Endothelial cell of umbilical vein (primary cell): ENCODE measurements at regions not wholly inside any gene's neighbourhood (a gene's known extent, or its start where the extent isn't known, plus 50 kb on each side); places are given as distances from the start of the nearest gene placed in this dataset.
A peak's percentile ranks its signal among the peaks of the same experiment; 100 is the strongest.

Source experiments
- BruUV-seq: library from RNA; stranded (reverse); fragments of 400-500 nt; replicated peaks from 2 replicates; lab custom pipeline; 2021; lab: Mats Ljungman, UMichigan
- CTCF ChIA-PET: fragments of 300-600, 350-600 bp; sonication (Branson Sonifier 250); formaldehyde crosslinking; loops from one replicate; lab custom pipeline; 2021; ENCODE audit warnings: antibody characterized with exemption, inconsistent platforms; lab: Charles Lee
- POLR2A ChIA-PET: fragments of 300-600, 350-600 bp; sonication (Branson Sonifier 250); formaldehyde crosslinking; loops from one replicate; lab custom pipeline; 2021; ENCODE audit warnings: antibody characterized with exemption, inconsistent platforms; lab: Charles Lee
- DNase-seq: peaks from one replicate; pipeline ENCODE4 v3.0.0-alpha.2; 2011; ENCODE audit warnings: low read depth, low spot score
- FAIRE-seq: peaks from 2 replicates; lab custom pipeline; 2011; peaks lifted over from hg19 to GRCh38; lab: Jason Lieb, UNC
- H2AFZ ChIP-seq: 2 replicates; pipeline ENCODE4 v1.6.0; 2012; ENCODE audit warnings: low read depth, low read length, control low read depth, inconsistent platforms
- H3K27ac ChIP-seq: 2 replicates; pipeline ENCODE4 v1.5.1; 2011; ENCODE audit warnings: low read depth, mild to moderate bottlenecking, control low read depth, low read length, moderate library complexity; ENCODE audit not compliant: insufficient read depth
- H3K27me3 ChIP-seq, 2 experiments: 2 replicates each; pipeline versions ENCODE4 v1.6.0 to v1.6.1; 2011; ENCODE audit warnings: low read length in 2 of 2, mixed read lengths in 1 of 2; ENCODE audit not compliant: control insufficient read depth in 2 of 2, insufficient read depth in 2 of 2
- H3K36me3 ChIP-seq, 2 experiments: 2 replicates in 1 of 2; 3 replicates in 1 of 2; pipeline ENCODE4 v1.5.1; 2011; ENCODE audit warnings: low read length in 2 of 2, mild to moderate bottlenecking in 1 of 2, moderate library complexity in 1 of 2; ENCODE audit not compliant: control insufficient read depth in 2 of 2, insufficient read depth in 2 of 2; ENCODE audit errors: extremely low read depth in 1 of 2
- H3K4me1 ChIP-seq: 3 replicates; pipeline ENCODE4 v1.5.1; 2011; ENCODE audit warnings: mild to moderate bottlenecking, low read length; ENCODE audit not compliant: control insufficient read depth, insufficient read depth; ENCODE audit errors: extremely low read depth
- H3K4me2 ChIP-seq: 2 replicates; pipeline ENCODE4 v1.6.1; 2011; ENCODE audit warnings: low read length, control low read depth, mixed read lengths; ENCODE audit not compliant: insufficient read depth
- H3K4me3 ChIP-seq, 3 experiments: fragments of 200-600 bp in 1 of 3; sonication (generic), shearing (Covaris generic) in 1 of 3; replicated peaks in 1 of 3; 2 replicates each; pipeline ENCODE4 v1.5.1; 2011 to 2016; ENCODE audit warnings: control low read depth in 3 of 3, low read length in 3 of 3, mild to moderate bottlenecking in 2 of 3, inconsistent platforms in 1 of 3, low read depth in 1 of 3, moderate library complexity in 1 of 3; ENCODE audit not compliant: insufficient read depth in 1 of 3
- H3K79me2 ChIP-seq: 2 replicates; pipeline ENCODE4 v1.6.0; 2012; ENCODE audit warnings: low read length, inconsistent platforms; ENCODE audit not compliant: control insufficient read depth, insufficient read depth
- H3K9ac ChIP-seq: replicated peaks from 2 replicates; pipeline ENCODE3; 2011; ENCODE audit warnings: low read length, control low read depth; ENCODE audit not compliant: insufficient read depth; ENCODE audit errors: extremely low read depth
- H3K9me1 ChIP-seq: replicated peaks from 3 replicates; pipeline ENCODE4 v1.6.0; 2011; ENCODE audit warnings: mild to moderate bottlenecking, low read length; ENCODE audit not compliant: control insufficient read depth, insufficient read depth; ENCODE audit errors: extremely low read depth
- H3K9me3 ChIP-seq: replicated peaks from 2 replicates; pipeline ENCODE4 v1.5.1; 2012; ENCODE audit warnings: low read length, inconsistent platforms; ENCODE audit not compliant: control insufficient read depth, insufficient read depth
- H4K20me1 ChIP-seq: replicated peaks from 2 replicates; pipeline ENCODE3; 2011; ENCODE audit warnings: mild to moderate bottlenecking, low read length; ENCODE audit not compliant: control insufficient read depth, insufficient read depth; ENCODE audit errors: extremely low read depth
- EZH2 ChIP-seq: IDR thresholded peaks from 2 replicates; pipeline ENCODE4 v1.6.1; 2012; ENCODE audit warnings: borderline replicate concordance, low read depth, mild to moderate bottlenecking, moderate library complexity, low read length, inconsistent platforms; ENCODE audit not compliant: severe bottlenecking
- FOS ChIP-seq: IDR thresholded peaks from 2 replicates; pipeline ENCODE4 v1.6.1; 2011; ENCODE audit warnings: mild to moderate bottlenecking, low read length, moderate library complexity, borderline replicate concordance; ENCODE audit not compliant: insufficient read depth
- GATA2 ChIP-seq: IDR thresholded peaks from 2 replicates; pipeline ENCODE4 v1.7.0; 2011; ENCODE audit warnings: low read depth, mild to moderate bottlenecking, moderate library complexity, mixed read lengths, low read length; ENCODE audit not compliant: insufficient read length, insufficient read depth
- JUN ChIP-seq: IDR thresholded peaks from 2 replicates; pipeline ENCODE4 v1.6.1; 2011; ENCODE audit warnings: borderline replicate concordance, low read depth; ENCODE audit not compliant: insufficient read length, insufficient read depth
- MAX ChIP-seq: IDR thresholded peaks from 2 replicates; pipeline ENCODE4 v1.6.1; 2011; ENCODE audit not compliant: insufficient read depth, insufficient read length
- POLR2A ChIP-seq: IDR thresholded peaks from 2 replicates; pipeline ENCODE4 v1.6.1; 2012; ENCODE audit warnings: low read depth, mild to moderate bottlenecking, control low read depth, low read length
- dilution Hi-C: fragments of 300-500 bp; cut with MboI; formaldehyde crosslinking; loops from one replicate; pipeline ENCODE4 v1.15.0; 2019; ENCODE audit warnings: low sequenced_read_pairs; ENCODE audit not compliant: extremely low pct_ligation_motif_present
- intact Hi-C: fragments of 100-400 bp; cut with micrococcal nuclease; formaldehyde crosslinking; loops from one replicate; pipeline ENCODE4 v1.10.0; 2022

GRCh38 chr9:85212887-85213286, 528.9 kb downstream of the AGTPBP1 start:
- no peaks in the 10 kb centered on the region for H3K9me3 ChIP-seq
- intact Hi-C loops, result no loop called here
- no peaks in the 10 kb centered on the region for H3K36me3 ChIP-seq
- TF ChIP-seq JUN (peak; percentile 81), FOS (peak; percentile 92), POLR2A (no peak), GATA2 (peak; percentile 93)
- H4K20me1 ChIP-seq, result no peaks in the 10 kb centered on the region
- dilution Hi-C loops, result no loop called here
- ChIA-PET POLR2A (interaction anchor here (0.6 to 0.7 kb wide), 2 partner anchors 12 to 888 kb away, joined by 3 to 5 read pairs; no protein-coding TSS in a partner anchor), CTCF (interaction anchor here (0.9 to 1.6 kb wide), 5 partner anchors 10 to 71 kb away, joined by 3 to 8 read pairs (median 4); no protein-coding TSS in a partner anchor)
- FAIRE-seq (peak; percentile 66), DNase-seq (peak; percentile 71)
- peak overlapping the region; percentile 64 for H3K4me2 ChIP-seq
- no peak overlapping the region for H3K27ac ChIP-seq
- peaks cover 13% of the 10 kb centered on the region for H3K4me1 ChIP-seq
- BruUV-seq, result no TSS peak
- no peaks in the 10 kb centered on the region for H3K9me1 ChIP-seq
- no peaks in the 10 kb centered on the region for H3K79me2 ChIP-seq
- no peak overlapping the region for H2AFZ ChIP-seq
- no peak overlapping the region for H3K4me3 ChIP-seq
- peaks cover 2 to 3% of the 10 kb centered on the region in 2 experiments for H3K27me3 ChIP-seq
- no peak overlapping the region for H3K9ac ChIP-seq

GRCh38 chr9:85212209-85212608, 529.5 kb downstream of the AGTPBP1 start:
- H2AFZ ChIP-seq, result no peak overlapping the region
- H3K9me1 ChIP-seq, result no peaks in the 10 kb centered on the region
- H4K20me1 ChIP-seq, result no peaks in the 10 kb centered on the region
- peak overlapping the region; percentile 64 for H3K4me2 ChIP-seq
- FAIRE-seq, result peak; percentile 67
- H3K4me1 ChIP-seq, result peaks cover 13% of the 10 kb centered on the region
- no peaks in the 10 kb centered on the region for H3K9me3 ChIP-seq
- H3K4me3 ChIP-seq, result no peak overlapping the region
- TF ChIP-seq FOS, result peak; percentile 87
- TF ChIP-seq MAX, result no peak
- TF ChIP-seq GATA2, result peak; percentile 6
- TF ChIP-seq EZH2, result no peak
- peak; percentile 64 for TF ChIP-seq JUN
- ChIA-PET CTCF (interaction anchor here (1.0 to 1.6 kb wide), 3 partner anchors 12 to 70 kb away, joined by 3 to 8 read pairs (median 4); no protein-coding TSS in a partner anchor), POLR2A (no interaction called here)
- intact Hi-C loops (no loop called here), dilution Hi-C loops (no loop called here)
- H3K79me2 ChIP-seq, result no peaks in the 10 kb centered on the region
- peaks cover 2 to 3% of the 10 kb centered on the region in 2 experiments for H3K27me3 ChIP-seq
- DNase-seq, result peak; percentile 68
- H3K36me3 ChIP-seq, result no peaks in the 10 kb centered on the region
- no TSS peak for BruUV-seq
- no peak overlapping the region for H3K9ac ChIP-seq
- H3K27ac ChIP-seq, result peak overlapping the region; percentile 7
